IPS-18a (cell line): ENCODE measurements at regions not wholly inside any gene's neighbourhood (a gene's known extent, or its start where the extent isn't known, plus 50 kb on each side); places are given as distances from the start of the nearest gene placed in this dataset.

ENCODE experiments used
- H3K27ac ChIP-seq: one replicate; pipeline ENCODE4 v1.5.1; 2013; ENCODE audit warnings: low read length
- H3K27me3 ChIP-seq: one replicate; pipeline ENCODE4 v1.6.1; 2013; ENCODE audit warnings: mild to moderate bottlenecking, low read length; ENCODE audit not compliant: control insufficient read depth, insufficient read depth
- H3K36me3 ChIP-seq: one replicate; pipeline ENCODE4 v1.6.1; 2013; ENCODE audit warnings: low read depth, low read length; ENCODE audit not compliant: control insufficient read depth
- H3K4me1 ChIP-seq: one replicate; pipeline ENCODE4 v1.6.1; 2013; ENCODE audit warnings: low read depth, low read length; ENCODE audit not compliant: control insufficient read depth
- H3K4me3 ChIP-seq: one replicate; pipeline ENCODE4 v1.5.1; 2013; ENCODE audit warnings: low read length
- H3K9ac ChIP-seq: one replicate; pipeline ENCODE4 v1.6.1; 2013; ENCODE audit warnings: mild to moderate bottlenecking, low read length, moderate library complexity
- H3K9me3 ChIP-seq: one replicate; pipeline ENCODE4 v1.6.1; 2013; ENCODE audit warnings: low read depth, low read length; ENCODE audit not compliant: control insufficient read depth

- Histone ChIP-seq H3K4me3 (no peak overlapping the region), H3K27ac (no peak overlapping the region), H3K9me3 (no peaks in the 10 kb centered on the region), H3K4me1 (peaks cover 4% of the 10 kb centered on the region), H3K9ac (no peak overlapping the region), H3K36me3 (no peaks in the 10 kb centered on the region), H3K27me3 (no peaks in the 10 kb centered on the region)
These were observed 1333.4 kb upstream of the MIR17HG start for GRCh38 chr13:90014038-90014437.

- Histone ChIP-seq H3K9me3 (no peaks in the 10 kb centered on the region), H3K4me3 (no peak overlapping the region), H3K9ac (no peak overlapping the region), H3K4me1 (no peaks in the 10 kb centered on the region), H3K27ac (no peak overlapping the region), H3K27me3 (no peaks in the 10 kb centered on the region), H3K36me3 (no peaks in the 10 kb centered on the region)
These were observed 1331.7 kb upstream of the MIR17HG start for GRCh38 chr13:90015565-90016507.

- H3K4me3 ChIP-seq = no peak overlapping the region
- H3K4me1 ChIP-seq = no peaks in the 10 kb centered on the region
- no peak overlapping the region for H3K9ac ChIP-seq
- no peaks in the 10 kb centered on the region for H3K27me3 ChIP-seq
- H3K36me3 ChIP-seq = no peaks in the 10 kb centered on the region
- H3K27ac ChIP-seq = no peak overlapping the region
- no peaks in the 10 kb centered on the region for H3K9me3 ChIP-seq
These were observed 1330.8 kb upstream of the MIR17HG start for GRCh38 chr13:90016688-90017087.

GRCh38 chr13:90020536-90021070, 1326.9 kb upstream of the MIR17HG start:
- Histone ChIP-seq H3K4me3 (no peak overlapping the region), H3K27ac (no peak overlapping the region), H3K27me3 (no peaks in the 10 kb centered on the region), H3K36me3 (no peaks in the 10 kb centered on the region), H3K4me1 (no peaks in the 10 kb centered on the region), H3K9ac (no peak overlapping the region), H3K9me3 (no peaks in the 10 kb centered on the region)

GRCh38 chr13:90027409-90027808, 1320.1 kb upstream of the MIR17HG start:
- Histone ChIP-seq H3K9me3 (no peaks in the 10 kb centered on the region), H3K4me3 (no peak overlapping the region), H3K9ac (no peak overlapping the region), H3K36me3 (no peaks in the 10 kb centered on the region), H3K27ac (no peak overlapping the region), H3K4me1 (no peaks in the 10 kb centered on the region), H3K27me3 (no peaks in the 10 kb centered on the region)

GRCh38 chr13:90032313-90032712, 1315.2 kb upstream of the MIR17HG start:
- H3K36me3 ChIP-seq = no peaks in the 10 kb centered on the region
- no peaks in the 10 kb centered on the region for H3K4me1 ChIP-seq
- H3K4me3 ChIP-seq = no peak overlapping the region
- no peak overlapping the region for H3K27ac ChIP-seq
- H3K9ac ChIP-seq = no peak overlapping the region
- no peaks in the 10 kb centered on the region for H3K27me3 ChIP-seq
- no peaks in the 10 kb centered on the region for H3K9me3 ChIP-seq

- no peak overlapping the region for H3K9ac ChIP-seq
- no peaks in the 10 kb centered on the region for H3K36me3 ChIP-seq
- no peaks in the 10 kb centered on the region for H3K4me1 ChIP-seq
- H3K4me3 ChIP-seq = no peak overlapping the region
- H3K9me3 ChIP-seq = no peaks in the 10 kb centered on the region
- H3K27me3 ChIP-seq = no peaks in the 10 kb centered on the region
- no peak overlapping the region for H3K27ac ChIP-seq
These were observed 1314.5 kb upstream of the MIR17HG start for GRCh38 chr13:90032841-90033493.

GRCh38 chr13:90039516-90039915, 1308.0 kb upstream of the MIR17HG start:
- Histone ChIP-seq H3K9ac (no peak overlapping the region), H3K27me3 (no peaks in the 10 kb centered on the region), H3K27ac (no peak overlapping the region), H3K9me3 (peaks cover 4% of the 10 kb centered on the region), H3K4me3 (no peak overlapping the region), H3K4me1 (no peaks in the 10 kb centered on the region), H3K36me3 (no peaks in the 10 kb centered on the region)

- no peak overlapping the region for H3K9ac ChIP-seq
- no peak overlapping the region for H3K27ac ChIP-seq
- H3K36me3 ChIP-seq = no peaks in the 10 kb centered on the region
- no peak overlapping the region for H3K4me3 ChIP-seq
- H3K27me3 ChIP-seq = no peaks in the 10 kb centered on the region
- H3K4me1 ChIP-seq = peaks cover 11% of the 10 kb centered on the region
- peaks cover 15% of the 10 kb centered on the region for H3K9me3 ChIP-seq
These were observed 1299.9 kb upstream of the MIR17HG start for GRCh38 chr13:90047600-90047999.

- Histone ChIP-seq H3K36me3 (no peaks in the 10 kb centered on the region), H3K27ac (no peak overlapping the region), H3K4me3 (peak overlapping the region; percentile 17)
These were observed 1297.4 kb upstream of the MIR17HG start for GRCh38 chr13:90049989-90050671.

GRCh38 chr13:90055121-90055520, 1292.4 kb upstream of the MIR17HG start:
- Histone ChIP-seq H3K27ac (no peak overlapping the region), H3K27me3 (no peaks in the 10 kb centered on the region), H3K36me3 (no peaks in the 10 kb centered on the region), H3K9me3 (no peaks in the 10 kb centered on the region), H3K9ac (no peak overlapping the region), H3K4me3 (no peak overlapping the region), H3K4me1 (peaks cover 11% of the 10 kb centered on the region)

More at GRCh38 chr13:90049989-90050671, 1297.4 kb upstream of the MIR17HG start:
- Histone ChIP-seq H3K9ac (no peak overlapping the region), H3K27me3 (no peaks in the 10 kb centered on the region), H3K9me3 (peaks cover 15% of the 10 kb centered on the region), H3K4me1 (peaks cover 13% of the 10 kb centered on the region)
